SU-DHL-6 (cell line): ENCODE measurements at regions not wholly inside any gene's neighbourhood (a gene's known extent, or its start where the extent isn't known, plus 50 kb on each side); places are given as distances from the start of the nearest gene placed in this dataset.

Source experiments
- H2AFZ ChIP-seq: fragments of 200-600 bp; sonication (generic); 2 replicates; pipeline ENCODE4 v1.6.1; 2014; ENCODE audit warnings: low read depth, mild to moderate bottlenecking, moderate library complexity, mixed read lengths, antibody characterized with exemption, low read length; ENCODE audit not compliant: severe bottlenecking
- H3F3A ChIP-seq: fragments of 200-600 bp; shearing (Covaris generic); 2 replicates; pipeline ENCODE4 v1.6.0; 2016; ENCODE audit warnings: antibody characterized with exemption, mild to moderate bottlenecking; ENCODE audit not compliant: insufficient read depth
- H3K27ac ChIP-seq: fragments of 200-600 bp; sonication (generic); 2 replicates; pipeline ENCODE4 v1.5.1; 2016; ENCODE audit warnings: low read depth, mild to moderate bottlenecking, low read length, moderate library complexity, mixed read lengths
- H3K27me3 ChIP-seq: fragments of 200-600 bp; sonication (generic), shearing (Covaris generic); 2 replicates; pipeline ENCODE4 v1.6.0; 2014; ENCODE audit warnings: mild to moderate bottlenecking, low read length
- H3K36me3 ChIP-seq: fragments of 200-600 bp; sonication (generic); 2 replicates; pipeline ENCODE4 v1.6.1; 2014; ENCODE audit warnings: mild to moderate bottlenecking, low read length, mixed read lengths
- H3K4me2 ChIP-seq: fragments of 300-600, 200-600 bp; shearing (Covaris generic), sonication (generic); 2 replicates; pipeline ENCODE4 v1.6.0; 2014; ENCODE audit warnings: low read length, low read depth, mild to moderate bottlenecking; ENCODE audit not compliant: poor library complexity, severe bottlenecking
- H3K4me3 ChIP-seq: fragments of 200-600 bp; sonication (generic); 2 replicates; pipeline ENCODE4 v1.5.1; 2014; ENCODE audit warnings: antibody characterized with exemption, low read length, mild to moderate bottlenecking, mixed read lengths; ENCODE audit not compliant: insufficient read depth, poor library complexity, severe bottlenecking
- H3K79me2 ChIP-seq: fragments of 200-600 bp; sonication (generic); 2 replicates; pipeline ENCODE4 v1.6.1; 2014; ENCODE audit warnings: mild to moderate bottlenecking, low read length, moderate library complexity; ENCODE audit not compliant: insufficient read depth
- H3K9ac ChIP-seq: fragments of 200-600 bp; sonication (generic); 2 replicates; pipeline ENCODE4 v1.7.0; 2014; ENCODE audit warnings: mild to moderate bottlenecking, low read length
- H3K9me2 ChIP-seq: fragments of 200-600 bp; sonication (generic); replicated peaks from 2 replicates; pipeline ENCODE4 v1.6.1; 2014; ENCODE audit warnings: low read length; ENCODE audit not compliant: insufficient read depth
- H3K9me3 ChIP-seq: fragments of 200-600 bp; sonication (generic); 2 replicates; pipeline ENCODE4 v1.6.1; 2014; ENCODE audit warnings: low read length, mixed read lengths; ENCODE audit not compliant: insufficient read depth
- H4K20me1 ChIP-seq: fragments of 200-600 bp; sonication (generic); 2 replicates; pipeline ENCODE4 v1.6.1; 2014; ENCODE audit warnings: low read depth, mild to moderate bottlenecking, antibody characterized with exemption, low read length, moderate library complexity, mixed read lengths
- CTCF ChIP-seq: fragments of 200-600 bp; sonication (generic); IDR thresholded peaks from one replicate; pipeline ENCODE4 v1.5.1; 2017; ENCODE audit warnings: antibody characterized with exemption, mild to moderate bottlenecking, low read length, moderate library complexity; ENCODE audit not compliant: insufficient read depth, poor library complexity, severe bottlenecking
- EZH2phosphoT487 ChIP-seq: fragments of 200-600 bp; sonication (generic), shearing (Covaris generic); conservative IDR thresholded peaks from 2 replicates; pipeline ENCODE4 v1.6.1; 2018; ENCODE audit warnings: mild to moderate bottlenecking, antibody characterized with exemption, low read length, moderate library complexity, mixed read lengths

GRCh38 chr2:239765911-239766310, 259.2 kb downstream of the NDUFA10 start:
- Histone ChIP-seq H3F3A (no peaks in the 10 kb centered on the region), H3K9me3 (no peaks in the 10 kb centered on the region), H3K36me3 (no peaks in the 10 kb centered on the region), H3K9me2 (no peaks in the 10 kb centered on the region), H3K4me2 (no peak overlapping the region), H3K27me3 (no peaks in the 10 kb centered on the region), H3K79me2 (no peaks in the 10 kb centered on the region), H2AFZ (no peak overlapping the region), H3K4me3 (no peak overlapping the region), H3K9ac (no peak overlapping the region), H3K27ac (no peak overlapping the region), H4K20me1 (no peaks in the 10 kb centered on the region)
- TF ChIP-seq EZH2phosphoT487: no peak
- no peak for TF ChIP-seq CTCF

GRCh38 chr2:239765076-239765845, 259.9 kb downstream of the NDUFA10 start:
- H3K79me2 ChIP-seq: no peaks in the 10 kb centered on the region
- H3K9me2 ChIP-seq: no peaks in the 10 kb centered on the region
- H3K27me3 ChIP-seq: no peaks in the 10 kb centered on the region
- no peak overlapping the region for H3K9ac ChIP-seq
- no peaks in the 10 kb centered on the region for H3K36me3 ChIP-seq
- H4K20me1 ChIP-seq: no peaks in the 10 kb centered on the region
- H3K4me3 ChIP-seq: no peak overlapping the region
- H3F3A ChIP-seq: no peaks in the 10 kb centered on the region
- H3K9me3 ChIP-seq: no peaks in the 10 kb centered on the region
- no peak overlapping the region for H2AFZ ChIP-seq
- H3K27ac ChIP-seq: no peak overlapping the region
- no peak for TF ChIP-seq CTCF
- no peak overlapping the region for H3K4me2 ChIP-seq

GRCh38 chr2:239763433-239764097, 261.6 kb downstream of the NDUFA10 start:
- Histone ChIP-seq H3K9me2 (no peaks in the 10 kb centered on the region), H3K79me2 (no peaks in the 10 kb centered on the region), H3K9ac (no peak overlapping the region), H3K4me3 (no peak overlapping the region), H3K36me3 (no peaks in the 10 kb centered on the region), H3F3A (no peaks in the 10 kb centered on the region), H3K4me2 (no peak overlapping the region), H3K9me3 (no peaks in the 10 kb centered on the region), H3K27me3 (no peaks in the 10 kb centered on the region), H4K20me1 (no peaks in the 10 kb centered on the region), H2AFZ (no peak overlapping the region), H3K27ac (no peak overlapping the region)
- TF ChIP-seq EZH2phosphoT487: no peak
- TF ChIP-seq CTCF: no peak
